Tibial nerve (tissue), 4 donors: ENCODE measurements at regions not wholly inside any gene's neighbourhood (a gene's known extent, or its start where the extent isn't known, plus 50 kb on each side); places are given as distances from the start of the nearest gene placed in this dataset.

ENCODE experiments used
- DNase-seq, 2 donors: peaks; one replicate each; pipeline ENCODE4 v3.0.0-alpha.2; 2019; ENCODE audit warnings: low spot score in 2 of 2
- H3K27ac ChIP-seq, 4 donors: fragments of 200-600 bp; sonication (generic) in 3 of 4; one replicate each; pipeline ENCODE4 v1.5.1; 2017 to 2019; ENCODE audit warnings: mild to moderate bottlenecking in 1 of 4
- H3K27me3 ChIP-seq, 2 donors: fragments of 200-600 bp; sonication (generic) in 1 of 2; one replicate each; pipeline versions ENCODE4 v1.5.1 to v1.6.0; 2017 to 2019
- H3K36me3 ChIP-seq, 3 donors: fragments of 200-600 bp; sonication (generic); one replicate each; pipeline ENCODE4 v1.5.1; 2018 to 2019
- H3K4me1 ChIP-seq, 4 donors: fragments of 200-600 bp; sonication (generic) in 3 of 4; one replicate each; pipeline ENCODE4 v1.5.1; 2017 to 2019
- H3K4me3 ChIP-seq, 4 donors: fragments of 200-600 bp; sonication (generic) in 3 of 4; one replicate each; pipeline ENCODE4 v1.5.1; 2017 to 2019; ENCODE audit warnings: mild to moderate bottlenecking in 1 of 4, moderate library complexity in 1 of 4
- H3K9me3 ChIP-seq, 4 donors: fragments of 200-600 bp; sonication (generic) in 3 of 4; one replicate each; pipeline ENCODE4 v1.5.1; 2017 to 2019
- CTCF ChIP-seq, 5 experiments: fragments of 200-600 bp in 3 of 5; fragments of 450-650 bp in 2 of 5; sonication (generic) in 3 of 5; IDR thresholded peaks; one replicate each; pipeline ENCODE4 v1.5.1; 2016 to 2019; ENCODE audit warnings: antibody characterized with exemption in 5 of 5, mild to moderate bottlenecking in 3 of 5, moderate library complexity in 2 of 5
- EP300 ChIP-seq, 2 donors: sonication (generic); formaldehyde crosslinking; IDR thresholded peaks; one replicate each; pipeline ENCODE4 v1.6.1; 2017; ENCODE audit warnings: antibody characterized with exemption in 2 of 2, mild to moderate bottlenecking in 1 of 2
- POLR2A ChIP-seq, 2 donors: fragments of 450-650 bp; IDR thresholded peaks; one replicate each; pipeline ENCODE4 v1.6.1; 2017; ENCODE audit warnings: antibody characterized with exemption in 2 of 2, mild to moderate bottlenecking in 2 of 2, moderate library complexity in 2 of 2
- WGBS, 2 donors: methylation state at CpG; one replicate each; pipeline ENCODE4 v1.1.5; 2018; 5-methylcytosine and 5-hydroxymethylcytosine counted together

- Histone ChIP-seq H3K36me3 (no peaks in the 10 kb centered on the region), H3K27ac (no peak overlapping the region), H3K9me3 (no peaks in the 10 kb centered on the region), H3K27me3 (no peaks in the 10 kb centered on the region), H3K4me1 (no peaks in the 10 kb centered on the region), H3K4me3 (no peak overlapping the region)
- WGBS, 2 donors: 75% methylated on average over 3 of the region's 3 CpGs
- DNase-seq: no peak
- TF ChIP-seq POLR2A (IDR thresholded peaks at IDR 0.05) (no peak), CTCF (IDR thresholded peaks at IDR 0.05) (no peak), EP300 (IDR thresholded peaks at IDR 0.05) (no peak)
Measured at GRCh38 chr2:151091583-151091982, 170.1 kb downstream of the RBM43 start.

- no peaks in the 10 kb centered on the region for H3K27me3 ChIP-seq
- no peak overlapping the region for H3K4me3 ChIP-seq
- peaks cover 0 to 17% (median 4%) of the 10 kb centered on the region in 4 donors for H3K4me1 ChIP-seq
- 79% methylated on average over 3 of the region's 3 CpGs for WGBS, 2 donors
- no peak for TF ChIP-seq EP300 (IDR thresholded peaks at IDR 0.05)
- no peak for TF ChIP-seq POLR2A (IDR thresholded peaks at IDR 0.05)
- TF ChIP-seq CTCF (IDR thresholded peaks at IDR 0.05): no peak
- H3K27ac ChIP-seq: no peak overlapping the region
- H3K9me3 ChIP-seq: no peaks in the 10 kb centered on the region
- DNase-seq: no peak
- no peaks in the 10 kb centered on the region for H3K36me3 ChIP-seq
Measured at GRCh38 chr2:151087377-151087776, 174.3 kb downstream of the RBM43 start.

GRCh38 chr2:151085181-151085611 is 176.5 kb downstream of the RBM43 start:
- H3K9me3 ChIP-seq: no peaks in the 10 kb centered on the region
- no peak overlapping the region for H3K27ac ChIP-seq
- no peak overlapping the region for H3K4me3 ChIP-seq
- peaks cover 0 to 17% (median 4%) of the 10 kb centered on the region in 4 donors for H3K4me1 ChIP-seq
- TF ChIP-seq EP300 (IDR thresholded peaks at IDR 0.05) (no peak), CTCF (IDR thresholded peaks at IDR 0.05) (no peak), POLR2A (IDR thresholded peaks at IDR 0.05) (no peak)
- H3K36me3 ChIP-seq: no peaks in the 10 kb centered on the region
- DNase-seq: no peak
- 15% methylated on average over 1 of the region's 1 CpG for WGBS, 2 donors
- no peaks in the 10 kb centered on the region for H3K27me3 ChIP-seq

GRCh38 chr2:151083856-151084795 is 177.5 kb downstream of the RBM43 start:
- no peak for DNase-seq
- 61 to 63% methylated on average over 7 of the region's 7 CpGs for WGBS, 2 donors
- no peaks in the 10 kb centered on the region for H3K27me3 ChIP-seq
- no peaks in the 10 kb centered on the region for H3K36me3 ChIP-seq
- peaks cover 0 to 17% (median 4%) of the 10 kb centered on the region in 4 donors for H3K4me1 ChIP-seq
- TF ChIP-seq POLR2A (IDR thresholded peaks at IDR 0.05): no peak
- no peak for TF ChIP-seq EP300 (IDR thresholded peaks at IDR 0.05)
- no peak for TF ChIP-seq CTCF (IDR thresholded peaks at IDR 0.05)
- no peak overlapping the region for H3K27ac ChIP-seq
- no peak overlapping the region for H3K4me3 ChIP-seq
- H3K9me3 ChIP-seq: no peaks in the 10 kb centered on the region

GRCh38 chr2:151078889-151079288 is 182.8 kb downstream of the RBM43 start:
- Histone ChIP-seq H3K36me3 (no peaks in the 10 kb centered on the region), H3K4me1 (peaks cover 0 to 3% (median 0%) of the 10 kb centered on the region in 4 donors), H3K4me3 (no peak overlapping the region), H3K9me3 (peaks cover 0 to 12% (median 0%) of the 10 kb centered on the region in 4 donors), H3K27me3 (no peaks in the 10 kb centered on the region), H3K27ac (no peak overlapping the region)
- DNase-seq: no peak
- no peak for TF ChIP-seq CTCF (IDR thresholded peaks at IDR 0.05)
- TF ChIP-seq EP300 (IDR thresholded peaks at IDR 0.05): no peak
- no peak for TF ChIP-seq POLR2A (IDR thresholded peaks at IDR 0.05)
